Keratinocyte (primary cell): ENCODE measurements at regions not wholly inside any gene's neighbourhood (a gene's known extent, or its start where the extent isn't known, plus 50 kb on each side); places are given as distances from the start of the nearest gene placed in this dataset.

Experiments used
- DNase-seq: peaks from one replicate; pipeline ENCODE4 v3.0.0-alpha.2; 2011; ENCODE audit warnings: low read depth, missing footprints, low spot score
- FAIRE-seq: peaks from 2 replicates; lab custom pipeline; 2011; peaks lifted over from hg19 to GRCh38; lab: Jason Lieb, UNC
- H2AFZ ChIP-seq: 2 replicates; pipeline ENCODE4 v1.6.0; 2012; ENCODE audit warnings: low read length, control low read depth, inconsistent platforms; ENCODE audit not compliant: control insufficient read depth
- H3K27ac ChIP-seq: 2 replicates; pipeline ENCODE4 v1.5.1; 2011; ENCODE audit warnings: low read length; ENCODE audit not compliant: control insufficient read depth, insufficient read depth
- H3K27me3 ChIP-seq: 3 replicates; pipeline ENCODE4 v1.6.0; 2011; ENCODE audit warnings: low read length; ENCODE audit not compliant: control insufficient read depth, insufficient read depth; ENCODE audit errors: extremely low read depth
- H3K36me3 ChIP-seq, 2 experiments: 2 replicates in 1 of 2; 3 replicates in 1 of 2; pipeline ENCODE4 v1.5.1; 2011; ENCODE audit warnings: low read length in 2 of 2, mild to moderate bottlenecking in 1 of 2; ENCODE audit not compliant: control insufficient read depth in 2 of 2, insufficient read depth in 2 of 2; ENCODE audit errors: extremely low read depth in 1 of 2
- H3K4me1 ChIP-seq: 3 replicates; pipeline ENCODE4 v1.5.1; 2011; ENCODE audit warnings: low read length; ENCODE audit not compliant: control insufficient read depth, insufficient read depth; ENCODE audit errors: extremely low read depth
- H3K4me2 ChIP-seq: 3 replicates; pipeline ENCODE4 v1.6.0; 2011; ENCODE audit warnings: low read depth, low read length; ENCODE audit not compliant: control insufficient read depth, insufficient read depth; ENCODE audit errors: extremely low read depth
- H3K4me3 ChIP-seq, 3 experiments: fragments of 200-600 bp in 1 of 3; sonication (generic) in 1 of 3; 2 replicates in 2 of 3; 3 replicates in 1 of 3; pipeline ENCODE4 v1.5.1; 2011 to 2016; ENCODE audit warnings: low read length in 3 of 3, mild to moderate bottlenecking in 3 of 3, control low read depth in 2 of 3, inconsistent platforms in 1 of 3, low read depth in 1 of 3, mixed read lengths in 1 of 3, mixed run types in 1 of 3, moderate library complexity in 1 of 3; ENCODE audit not compliant: control insufficient read depth in 2 of 3, insufficient read depth in 2 of 3; ENCODE audit errors: extremely low read depth in 1 of 3
- H3K79me2 ChIP-seq: 2 replicates; pipeline ENCODE4 v1.6.0; 2012; ENCODE audit warnings: low read length; ENCODE audit not compliant: control insufficient read depth, insufficient read depth
- H3K9ac ChIP-seq: 3 replicates; pipeline ENCODE4 v1.6.0; 2011; ENCODE audit warnings: low read length; ENCODE audit not compliant: control insufficient read depth, insufficient read depth; ENCODE audit errors: extremely low read depth
- H3K9me1 ChIP-seq: 3 replicates; pipeline ENCODE4 v1.6.0; 2011; ENCODE audit warnings: low read length; ENCODE audit not compliant: control insufficient read depth, insufficient read depth; ENCODE audit errors: extremely low read depth
- H3K9me3 ChIP-seq: 2 replicates; pipeline ENCODE4 v1.5.1; 2012; ENCODE audit warnings: low read depth, low read length; ENCODE audit not compliant: control insufficient read depth
- H4K20me1 ChIP-seq: 3 replicates; pipeline ENCODE4 v1.6.0; 2011; ENCODE audit warnings: low read length; ENCODE audit not compliant: control insufficient read depth, insufficient read depth; ENCODE audit errors: extremely low read depth
- CTCF ChIP-seq, 3 experiments: IDR thresholded peaks in 1 of 3; conservative IDR thresholded peaks in 1 of 3; optimal IDR thresholded peaks in 1 of 3; 2 replicates in 2 of 3; 3 replicates in 1 of 3; pipeline versions ENCODE3 to v1.5.1; 2011; ENCODE audit warnings: low read length in 3 of 3, mild to moderate bottlenecking in 3 of 3, moderate library complexity in 2 of 3, control low read depth in 1 of 3, inconsistent platforms in 1 of 3; ENCODE audit not compliant: insufficient read depth in 2 of 3; ENCODE audit errors: extremely low read depth in 1 of 3
- EZH2 ChIP-seq: IDR thresholded peaks from one replicate; pipeline ENCODE4 v1.6.1; 2012; ENCODE audit warnings: inconsistent platforms, mild to moderate bottlenecking, low read length, moderate library complexity
- dilution Hi-C: fragments of 300-500 bp; cut with MboI; formaldehyde crosslinking; loops from one replicate; pipeline ENCODE4 v1.7.0; 2020; ENCODE audit warnings: low sequenced_read_pairs; ENCODE audit not compliant: extremely low pct_ligation_motif_present

DNA sequence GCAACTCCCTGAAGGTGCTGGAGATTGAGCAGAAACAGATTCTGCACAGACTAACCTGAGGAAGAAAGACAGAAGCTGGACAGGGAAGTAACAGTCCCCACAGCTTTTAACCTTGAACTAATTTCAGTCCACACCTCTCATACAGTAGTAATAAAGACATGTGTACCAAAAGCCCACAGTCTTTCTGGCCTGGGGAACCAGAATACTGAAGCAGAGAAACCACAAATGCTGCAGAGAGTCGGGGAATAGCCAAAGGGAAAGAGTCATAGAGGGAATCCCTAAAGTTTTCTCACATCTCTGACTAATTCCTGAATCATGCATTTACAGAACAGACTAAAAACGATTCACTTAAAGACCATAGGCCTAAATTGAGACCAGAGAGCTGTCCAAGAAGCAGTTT lies 503.4 kb upstream of the NECTIN3 start:
- Histone ChIP-seq H3K36me3 (no peaks in the 10 kb centered on the region), H4K20me1 (no peaks in the 10 kb centered on the region)
- peak; percentile 17 for DNase-seq

GRCh38 chr3:110569073-110569472 lies 502.5 kb upstream of the NECTIN3 start:
- TF ChIP-seq CTCF (optimal IDR thresholded peaks at IDR 0.05 in 1 of 3, IDR thresholded peaks at IDR 0.05 in 1 of 3, conservative IDR thresholded peaks at IDR 0.05 in 1 of 3; ENCODE audit: extremely low read depth in 1 of 3, insufficient read depth in 2 of 3, low read length in 3 of 3) (no peak), EZH2 (no peak)
- H3K4me1 ChIP-seq = peaks cover 6% of the 10 kb centered on the region
- dilution Hi-C loops = no loop called here
- H2AFZ ChIP-seq = no peak overlapping the region
- no peak overlapping the region for H3K27ac ChIP-seq
- FAIRE-seq (no peak), DNase-seq (no peak)
- H3K4me2 ChIP-seq = no peak overlapping the region
- no peaks in the 10 kb centered on the region for H3K9me3 ChIP-seq
- no peaks in the 10 kb centered on the region for H3K9me1 ChIP-seq
- H3K4me3 ChIP-seq = no peak overlapping the region
- no peaks in the 10 kb centered on the region for H4K20me1 ChIP-seq
- H3K79me2 ChIP-seq = no peaks in the 10 kb centered on the region
- no peaks in the 10 kb centered on the region for H3K36me3 ChIP-seq
- H3K9ac ChIP-seq = no peak overlapping the region
- no peaks in the 10 kb centered on the region for H3K27me3 ChIP-seq

More for the DNA sequence above, 503.4 kb upstream of the NECTIN3 start:
- Histone ChIP-seq H3K27ac (no peak overlapping the region), H3K79me2 (no peaks in the 10 kb centered on the region), H3K4me2 (peak overlapping the region; percentile 34), H3K4me1 (peaks cover 6% of the 10 kb centered on the region), H2AFZ (no peak overlapping the region), H3K4me3 (no peak overlapping the region), H3K27me3 (no peaks in the 10 kb centered on the region), H3K9me1 (no peaks in the 10 kb centered on the region), H3K9ac (no peak overlapping the region), H3K9me3 (no peaks in the 10 kb centered on the region)
- TF ChIP-seq EZH2 (no peak), CTCF (optimal IDR thresholded peaks at IDR 0.05 in 1 of 3, IDR thresholded peaks at IDR 0.05 in 1 of 3, conservative IDR thresholded peaks at IDR 0.05 in 1 of 3; ENCODE audit: extremely low read depth in 1 of 3, insufficient read depth in 2 of 3, low read length in 3 of 3) (no peak)
- dilution Hi-C loops = no loop called here
- FAIRE-seq = peak; percentile 91
